ENCODE measurements at regions not wholly inside any gene's neighbourhood (a gene's known extent, or its start where the extent isn't known, plus 50 kb on each side); places are given as distances from the start of the nearest gene placed in this dataset.

DNA sequence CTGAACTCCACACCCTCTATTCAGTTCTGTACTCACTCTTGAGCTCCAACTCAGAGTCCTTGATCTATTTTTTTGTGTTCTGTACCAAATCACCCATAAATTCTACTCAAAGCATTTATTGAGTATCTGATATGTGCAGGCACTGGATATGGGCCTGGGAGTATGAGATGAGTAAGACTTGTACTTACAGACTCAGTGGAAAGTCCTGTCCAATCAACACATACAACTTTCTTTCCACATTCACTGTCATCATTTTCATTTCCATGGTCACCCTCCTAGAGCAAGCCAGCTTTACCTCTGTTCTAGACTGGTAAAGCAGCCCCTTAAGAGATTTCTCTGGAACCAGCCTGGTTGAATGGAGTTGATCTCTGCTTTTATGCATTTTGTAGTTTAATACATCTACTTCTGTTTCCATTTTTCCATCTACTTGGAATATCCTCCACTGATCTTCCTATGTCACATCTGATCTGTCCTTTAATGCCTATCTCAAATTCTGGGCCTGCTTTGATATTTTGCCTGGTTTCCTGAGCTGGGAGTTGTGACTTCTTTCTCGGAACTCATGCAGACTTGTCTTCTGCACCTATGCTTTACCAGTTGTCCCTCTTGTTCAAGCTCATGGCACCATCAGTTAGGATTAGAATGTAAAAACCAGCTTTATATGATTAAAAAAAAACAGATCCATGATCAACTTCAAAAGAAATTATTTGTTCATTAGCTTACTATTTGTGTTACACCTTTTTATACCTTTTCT lies 96.9 kb upstream of the GLS start:
- DNase-seq (ENCODE audit: low spot score), result no peak

DNA sequence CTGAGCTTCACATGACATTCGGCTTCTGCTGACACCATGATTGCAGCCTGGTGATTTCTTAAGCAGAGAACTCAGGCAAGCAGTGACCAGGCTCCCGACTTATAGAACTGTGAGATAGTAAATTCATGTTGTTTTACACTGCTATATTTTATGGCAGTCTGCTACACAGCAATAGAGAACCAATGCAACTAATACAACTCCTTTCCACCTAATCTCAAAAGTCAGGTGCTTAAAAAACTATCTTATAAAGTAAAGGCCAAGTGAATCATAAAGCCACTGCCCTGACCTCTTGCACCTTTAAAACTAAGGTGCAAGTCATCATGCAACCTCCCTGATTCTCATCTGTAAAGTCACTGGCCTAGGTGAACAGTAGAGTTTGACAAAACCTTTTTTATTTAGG lies 95.3 kb upstream of the GLS start:
- DNase-seq (ENCODE audit: low spot score), result no peak

DNA sequence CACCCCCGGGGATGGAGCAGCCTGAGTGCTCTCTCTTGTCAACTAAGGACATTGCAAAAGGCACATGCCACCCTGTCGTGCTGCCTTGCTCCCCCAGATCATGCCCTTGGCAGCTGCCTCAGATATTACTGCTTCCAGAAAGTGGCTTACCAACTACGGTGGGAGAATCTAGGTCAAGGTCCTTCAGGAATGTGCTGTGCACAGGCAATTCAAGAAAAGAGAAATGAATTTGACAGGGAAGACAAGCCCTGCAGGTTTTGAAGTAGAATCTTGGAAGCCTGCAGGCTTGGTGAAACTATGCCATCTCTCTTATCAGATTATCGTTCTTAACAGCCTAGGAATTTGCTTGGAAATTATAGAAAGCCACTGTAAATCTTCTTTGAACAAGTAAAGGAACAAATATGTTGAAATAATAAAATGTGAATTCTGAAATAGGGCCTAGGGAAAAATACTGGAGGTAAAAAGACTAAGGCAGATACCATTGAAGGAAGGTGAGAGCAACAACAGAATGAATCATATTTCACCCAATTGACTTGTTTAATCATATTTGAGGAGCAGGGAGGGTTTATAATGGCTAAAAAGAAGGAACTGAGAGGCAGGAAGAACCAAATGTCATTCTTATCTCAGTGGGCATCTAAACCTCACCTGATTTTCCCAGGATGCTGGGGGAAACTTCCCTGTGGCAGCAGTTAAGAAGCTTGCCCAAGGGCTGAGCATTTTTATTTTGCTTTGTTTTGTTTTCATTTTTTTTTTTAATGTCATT lies 94.0 kb upstream of the GLS start:
- no peak for DNase-seq (ENCODE audit: low spot score)

DNA sequence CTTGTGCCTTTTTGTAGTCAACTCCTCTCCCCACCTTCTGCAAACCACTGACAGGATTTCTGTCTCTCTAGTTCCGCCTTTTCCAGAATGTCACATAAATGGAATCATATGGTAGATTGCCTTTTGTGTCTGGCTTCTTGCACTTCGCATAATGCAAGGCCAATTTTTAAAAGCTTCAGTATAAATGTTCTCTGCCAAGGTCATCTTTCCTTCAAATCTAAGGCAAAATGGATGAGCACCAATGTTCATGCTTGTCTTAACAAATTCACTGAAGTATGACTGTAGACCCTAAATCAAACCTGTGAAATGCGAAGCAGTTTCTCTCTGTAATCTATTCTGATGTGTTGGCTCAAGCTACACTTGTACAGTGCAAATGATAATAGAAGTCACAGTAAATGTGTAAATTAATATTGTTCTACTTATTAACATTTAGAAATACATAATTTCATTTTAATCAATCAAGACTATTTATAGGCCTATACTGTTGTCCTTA lies 92.8 kb upstream of the GLS start:
- DNase-seq (ENCODE audit: low spot score), result no peak

DNA sequence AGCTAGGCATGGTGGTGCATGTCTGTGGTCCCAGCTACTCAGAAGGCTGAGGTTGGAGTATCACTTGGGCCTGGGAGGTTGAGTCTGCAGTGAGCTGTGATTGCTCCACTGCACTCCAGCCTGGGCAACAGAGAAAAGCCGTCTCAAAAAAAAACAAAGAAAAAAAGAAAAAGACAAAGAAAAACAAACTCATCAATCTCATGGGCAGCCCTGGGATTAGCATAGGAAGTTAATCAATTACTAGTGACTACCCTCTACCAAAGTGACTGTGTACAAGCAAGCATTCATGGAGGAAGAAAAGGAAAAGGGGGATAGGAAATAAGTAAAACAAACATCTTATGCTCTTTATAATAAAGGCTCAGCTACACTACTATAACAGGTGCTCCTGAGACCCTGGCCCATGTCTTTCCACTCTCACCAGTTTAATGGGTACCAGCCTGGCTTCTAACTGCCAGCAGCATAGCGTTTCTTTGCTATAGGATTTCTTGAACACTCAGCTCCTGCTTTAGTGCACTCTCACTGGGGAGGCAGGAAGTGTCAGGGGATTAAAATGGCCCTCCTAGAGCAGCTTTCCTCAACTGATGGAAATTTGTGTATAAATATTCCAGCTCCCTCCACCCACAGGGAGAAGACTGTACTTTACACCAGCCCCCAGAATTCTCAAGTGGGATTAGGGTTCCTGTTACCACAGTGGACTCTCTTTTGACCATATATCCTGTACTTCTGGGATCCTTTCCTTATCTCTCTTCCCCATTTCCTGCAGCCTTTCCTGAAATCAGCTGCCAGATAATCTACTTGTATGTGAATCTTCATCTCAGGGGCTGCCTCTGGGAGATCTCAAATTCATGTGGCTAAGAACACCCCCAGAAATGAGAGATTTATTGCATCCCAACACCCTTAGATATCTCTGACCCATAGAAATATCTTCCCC lies 91.3 kb upstream of the GLS start:
- DNase-seq (ENCODE audit: low spot score), result no peak

DNA sequence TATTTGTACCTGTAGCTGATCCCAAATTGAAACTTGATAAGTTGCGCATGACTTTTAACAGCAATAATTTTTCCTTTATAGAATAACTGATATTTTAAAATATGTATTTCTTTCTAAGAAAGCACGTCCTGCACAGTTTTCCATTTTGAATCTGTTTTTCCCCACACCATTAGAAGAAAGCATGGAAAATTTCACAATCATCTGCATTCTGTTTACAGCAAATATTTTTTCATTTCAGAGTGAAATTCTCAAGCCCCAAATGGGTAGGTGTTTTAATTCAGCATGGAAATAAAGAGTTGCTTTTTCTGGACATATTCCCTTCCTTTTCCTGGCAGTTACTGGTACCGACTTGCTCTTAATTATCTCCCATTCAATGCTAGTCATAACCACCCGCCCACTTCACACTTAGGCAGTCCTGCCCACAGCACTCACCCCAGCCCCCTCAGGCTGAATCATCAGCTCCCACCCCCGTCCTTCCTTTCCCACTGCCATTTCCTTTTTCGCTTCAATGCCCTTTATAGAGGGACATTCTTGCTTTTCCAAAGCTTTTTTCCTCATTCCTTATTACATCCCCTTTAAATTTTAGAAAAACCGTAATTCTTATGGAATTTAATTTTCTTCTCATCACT lies 89.2 kb upstream of the GLS start:
- DNase-seq (ENCODE audit: low spot score), result no peak

DNA sequence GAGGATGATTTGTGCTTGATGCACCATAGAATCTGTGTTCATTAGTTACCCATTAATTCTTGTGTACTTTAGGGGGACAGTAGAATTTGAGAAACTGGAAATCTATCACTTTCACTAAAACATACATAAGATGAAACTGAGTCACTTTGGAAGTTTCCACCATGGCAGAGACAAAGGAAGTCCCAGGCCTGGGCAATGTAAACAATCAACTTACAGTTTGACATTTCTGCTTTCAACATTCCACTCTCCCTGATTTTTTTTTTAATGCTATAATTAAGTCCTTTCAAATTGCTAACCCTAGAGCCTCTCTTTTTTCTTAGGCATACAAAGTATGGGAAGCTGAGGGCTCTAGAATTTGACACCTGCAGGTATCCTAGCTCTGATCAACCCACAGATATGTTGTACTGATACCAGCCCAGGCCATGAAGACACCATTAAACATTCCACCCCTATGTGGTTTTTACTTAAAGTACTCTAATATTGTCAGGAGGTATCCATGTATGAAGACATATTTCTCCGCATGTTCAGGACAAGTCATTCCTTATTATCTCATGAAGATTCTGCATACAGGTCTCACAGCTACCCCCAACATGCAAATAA lies 88.5 kb upstream of the GLS start:
- DNase-seq (ENCODE audit: low spot score), result no peak

DNA sequence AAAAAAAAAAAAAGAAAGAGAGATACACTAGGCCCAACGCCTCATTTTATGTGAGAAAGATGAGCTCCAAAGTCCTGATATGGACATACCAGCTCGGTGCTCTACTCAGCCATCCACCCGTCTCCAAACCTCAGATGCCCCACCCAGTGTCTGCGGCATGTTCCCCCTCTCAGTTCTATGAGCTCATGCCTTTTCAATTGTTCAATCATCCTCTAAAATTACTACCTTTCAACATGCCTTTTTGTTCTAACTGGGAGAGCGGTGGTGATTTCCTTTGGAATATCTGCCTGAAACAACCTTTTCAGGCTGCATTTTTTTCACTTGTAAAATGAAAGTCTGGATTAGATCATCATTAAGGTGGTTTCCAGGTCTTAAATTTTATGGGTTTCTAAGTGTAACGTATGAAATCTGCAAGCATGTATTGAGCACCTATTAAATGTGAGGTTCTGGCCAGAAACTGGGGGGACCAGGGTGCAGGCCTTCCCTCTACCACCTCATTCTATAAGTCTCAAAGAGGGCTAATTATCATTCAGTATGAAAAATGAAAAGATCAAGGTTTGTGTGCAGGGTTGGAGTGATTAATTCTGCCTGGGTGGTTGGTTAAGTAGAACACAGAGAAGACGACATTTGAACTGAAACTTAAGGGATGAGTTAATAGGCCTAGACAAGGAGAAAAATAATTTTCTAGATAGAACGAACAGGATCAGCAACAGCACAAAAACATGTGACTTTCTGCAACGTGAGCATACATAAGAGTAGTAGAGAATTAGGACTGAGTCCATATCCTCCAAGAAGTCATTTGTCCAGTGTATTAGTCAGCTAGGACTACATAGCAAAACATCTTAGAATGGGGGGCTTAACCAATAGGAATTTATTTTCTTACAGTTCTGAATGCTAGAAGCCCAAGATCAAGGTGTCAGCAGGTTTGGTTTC lies 87.4 kb upstream of the GLS start:
- no peak for DNase-seq (ENCODE audit: low spot score)

DNA sequence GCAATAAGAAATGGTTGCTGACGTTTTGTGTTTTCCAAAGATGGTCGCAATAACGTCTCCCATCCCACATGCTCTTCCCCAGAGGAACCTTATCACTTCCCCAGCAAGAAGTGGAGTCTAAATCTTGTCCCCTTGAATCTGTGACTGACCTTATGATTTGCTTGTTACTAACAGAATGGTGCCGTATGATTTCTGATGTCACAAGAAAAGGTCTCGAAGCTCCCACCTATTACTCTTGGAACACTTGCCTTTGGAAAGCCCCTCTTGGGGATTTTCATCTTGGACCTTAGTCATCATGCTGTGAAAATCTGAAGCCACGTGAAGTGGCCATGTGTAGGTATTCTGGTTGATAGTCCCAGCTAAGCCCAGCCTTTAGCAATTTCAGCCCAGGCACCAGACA lies 86.2 kb upstream of the GLS start:
- DNase-seq (ENCODE audit: low spot score), result no peak

DNA sequence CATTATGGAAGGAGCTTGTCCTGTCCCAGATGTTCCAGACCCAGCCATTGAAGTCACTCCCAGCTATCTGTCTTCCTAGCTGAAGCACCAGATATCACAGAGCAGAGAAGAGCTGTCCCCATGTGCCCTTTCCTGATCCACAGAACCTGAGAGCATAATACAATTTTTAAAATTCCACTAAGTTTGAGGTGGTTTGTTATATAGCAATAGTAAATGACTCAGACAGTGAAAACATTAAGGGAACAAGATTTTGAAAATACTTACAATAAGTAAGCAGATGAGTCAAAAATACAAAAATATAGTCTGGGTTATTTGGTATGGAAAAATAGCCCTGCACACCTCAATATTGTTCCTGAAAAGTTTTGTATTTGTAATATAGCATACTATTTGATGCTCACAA lies 85.8 kb upstream of the GLS start:
- DNase-seq (ENCODE audit: low spot score), result no peak

DNA sequence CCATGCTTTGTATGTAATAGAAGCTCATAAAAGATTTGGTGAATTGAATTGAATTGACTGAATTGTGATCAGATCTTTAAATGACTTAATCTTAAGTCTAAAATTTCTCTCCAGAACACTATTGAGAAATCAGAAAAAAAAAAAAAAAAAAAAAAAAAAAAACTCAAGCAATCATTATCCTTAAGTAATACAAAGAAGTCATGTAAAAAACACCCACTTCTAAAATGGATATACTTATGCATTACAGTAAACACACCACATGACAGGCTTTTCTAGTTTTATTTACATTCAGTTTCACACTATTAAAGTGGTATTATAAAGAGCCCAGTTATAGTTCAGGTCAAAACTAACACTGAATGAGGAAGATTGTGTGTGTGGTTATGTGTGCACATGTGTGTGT lies 84.9 kb upstream of the GLS start:
- DNase-seq (ENCODE audit: low spot score), result no peak

DNA sequence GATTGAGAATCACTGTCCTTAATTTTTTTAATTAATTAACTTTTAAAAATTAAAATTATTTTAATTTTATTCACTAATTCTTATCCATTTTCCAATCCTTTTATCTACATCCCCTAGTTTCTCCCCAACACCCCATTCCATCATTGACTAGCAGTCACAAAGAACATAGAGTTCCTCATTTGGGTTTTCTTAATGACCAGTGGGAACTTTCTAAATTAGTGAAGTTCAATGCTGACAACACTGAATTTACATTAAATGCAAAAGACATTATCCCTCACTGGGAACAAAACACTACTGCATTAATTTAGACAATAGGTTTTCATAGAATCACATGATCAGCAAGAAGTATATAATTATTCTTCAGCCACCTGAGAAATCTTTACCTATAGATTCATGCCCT lies 80.6 kb upstream of the GLS start:
- no peak for DNase-seq (ENCODE audit: low spot score)

DNA sequence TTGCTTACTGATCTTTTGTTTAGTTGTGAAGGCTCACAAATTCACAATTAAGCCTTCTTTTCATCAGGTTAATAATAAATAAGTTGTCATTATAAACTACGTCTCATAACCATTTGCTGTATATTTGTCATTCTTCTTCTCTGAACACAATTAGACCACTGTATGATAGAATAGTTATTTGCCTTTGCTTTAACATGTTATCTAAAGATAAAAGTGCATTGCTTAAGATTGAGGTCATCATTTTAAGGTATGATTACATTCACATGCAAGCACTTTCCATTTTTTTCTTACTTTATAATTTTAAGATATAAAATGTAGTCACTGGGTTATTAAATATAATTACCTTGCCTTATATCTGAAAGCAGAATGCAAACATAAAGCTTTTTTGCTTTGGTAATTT lies 80.1 kb upstream of the GLS start:
- DNase-seq (ENCODE audit: low spot score), result no peak

DNA sequence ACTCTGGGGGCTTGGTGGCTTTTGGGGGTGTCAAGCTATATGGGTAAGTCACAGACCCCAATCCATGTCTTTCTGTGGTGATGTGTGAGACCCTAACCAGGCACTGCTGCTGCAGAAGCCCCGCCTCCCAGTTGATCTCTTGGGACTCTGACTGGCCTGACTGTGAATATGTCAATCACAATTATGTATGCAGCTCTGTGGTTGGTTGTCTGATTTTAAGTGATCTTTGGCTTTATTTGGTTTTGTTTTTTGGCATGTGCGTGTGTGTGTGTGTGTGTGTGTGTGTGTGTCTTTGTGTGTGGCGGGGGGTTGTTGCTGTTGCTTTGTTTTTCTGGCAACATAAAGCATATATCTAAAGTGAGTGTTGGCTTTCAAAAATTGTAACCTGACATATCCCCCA lies 78.5 kb upstream of the GLS start:
- DNase-seq (ENCODE audit: low spot score), result no peak

DNA sequence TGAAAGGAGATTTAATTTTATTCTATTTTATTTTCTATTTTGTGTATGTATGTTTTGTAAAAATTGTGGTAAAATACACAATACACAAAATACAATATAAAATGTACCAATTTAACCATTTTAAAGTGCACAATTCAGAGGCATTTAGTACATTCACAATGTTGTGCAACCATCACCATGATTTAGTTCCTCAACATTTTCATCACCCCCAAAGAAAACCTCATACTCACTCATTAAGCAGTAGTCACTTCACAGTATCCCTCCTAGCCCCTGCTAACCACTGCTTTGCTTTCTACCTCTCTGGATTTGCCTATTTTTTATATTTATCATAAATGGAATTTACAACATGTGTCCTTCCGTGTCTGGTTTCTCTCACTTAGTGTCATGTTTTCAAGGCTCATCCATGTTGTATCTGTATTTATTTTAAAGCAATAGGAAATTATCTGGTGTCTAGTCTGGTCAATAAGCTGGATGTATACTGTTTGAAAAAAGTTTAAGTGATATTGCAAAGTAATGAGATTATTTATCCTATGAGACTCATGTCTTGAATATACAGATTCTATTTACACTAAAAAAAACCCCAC lies 77.9 kb upstream of the GLS start:
- no peak for DNase-seq (ENCODE audit: low spot score)

DNA sequence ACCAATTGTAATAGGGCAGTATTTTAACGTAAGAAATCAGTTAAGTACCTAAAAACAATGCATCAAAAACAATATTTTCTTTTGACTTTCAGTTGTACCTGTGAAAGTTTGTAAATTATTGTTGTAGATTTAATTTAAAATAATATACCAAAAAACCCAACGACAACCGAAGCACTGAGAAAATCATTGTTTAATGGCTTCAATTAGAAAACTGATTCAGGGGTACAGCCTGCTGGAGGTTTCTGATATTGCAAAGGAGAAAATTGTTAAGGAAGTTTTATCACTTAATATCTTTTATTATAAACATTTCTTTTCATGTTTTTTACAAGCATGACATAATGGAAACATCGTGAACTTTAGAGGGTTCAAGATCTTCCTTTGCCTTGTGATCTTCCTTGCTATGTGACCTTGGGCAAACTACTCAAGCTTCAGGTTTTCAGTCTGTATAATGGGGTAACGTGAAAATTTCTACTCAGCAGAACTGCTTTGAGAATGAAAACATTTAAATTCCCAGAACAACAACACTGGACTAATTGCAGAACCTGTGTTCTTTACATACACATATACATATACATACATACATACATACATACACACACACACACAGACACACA lies 76.3 kb upstream of the GLS start:
- DNase-seq (ENCODE audit: low spot score), result peak; percentile 31

DNA sequence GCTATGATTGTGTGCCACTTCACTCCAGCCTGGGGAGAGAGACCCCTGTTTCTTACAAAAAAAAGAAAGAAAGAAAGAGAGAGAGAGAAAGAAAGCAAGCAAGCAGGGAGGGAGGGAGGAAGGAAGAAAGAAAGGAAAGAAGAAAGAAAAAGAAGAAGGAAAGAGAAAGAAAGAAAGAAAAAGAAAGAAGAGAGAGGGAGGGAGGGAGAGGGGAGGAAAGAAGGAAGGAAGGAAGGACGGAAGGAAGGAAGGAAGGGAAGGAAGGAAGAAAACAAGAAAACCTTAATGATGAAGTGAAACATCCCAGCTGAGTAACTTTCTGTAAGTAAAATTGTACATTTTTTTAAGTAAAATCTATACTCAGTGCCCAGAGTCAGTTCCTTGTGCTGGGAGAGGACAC lies 75.5 kb upstream of the GLS start:
- DNase-seq (ENCODE audit: low spot score), result no peak

DNA sequence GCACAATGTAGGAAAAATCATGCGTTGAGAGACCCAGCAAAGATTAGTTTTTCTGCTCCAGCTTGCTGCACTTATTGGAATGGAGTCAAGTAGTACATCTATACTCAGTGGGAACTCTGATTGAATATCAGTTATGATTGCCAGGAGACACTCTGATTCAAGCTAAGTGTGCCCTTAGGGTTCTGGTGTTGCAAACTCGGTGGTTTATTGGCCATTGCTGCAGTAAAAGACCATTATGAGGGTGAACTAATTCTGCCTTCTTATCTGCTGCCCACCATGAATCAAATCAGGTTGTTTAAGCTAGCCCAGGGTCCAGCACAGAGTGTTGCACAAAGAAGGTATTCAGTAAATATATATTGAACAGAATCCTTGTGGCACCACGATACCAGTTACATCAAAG lies 74.8 kb upstream of the GLS start:
- DNase-seq (ENCODE audit: low spot score), result no peak

DNA sequence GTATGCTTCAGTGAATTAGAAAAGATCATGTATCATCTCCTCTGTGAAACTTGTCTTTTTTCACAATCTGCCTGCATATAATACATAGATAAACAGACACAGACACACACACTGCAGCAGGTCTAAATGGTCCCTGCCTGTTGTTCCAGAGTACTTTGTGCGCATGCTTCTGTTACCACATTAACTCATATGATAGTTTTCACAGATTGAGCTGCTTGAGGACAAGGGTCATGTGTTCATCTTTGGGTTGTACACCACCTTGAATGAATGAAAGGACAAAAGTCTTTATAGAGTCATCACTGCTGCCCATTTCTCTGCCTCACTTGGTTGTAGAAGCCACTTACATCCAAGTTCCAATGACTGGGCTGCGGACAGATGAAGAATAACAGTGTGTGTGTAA lies 72.7 kb upstream of the GLS start:
- DNase-seq (ENCODE audit: low spot score), result no peak
